HCT116 (cell line): ENCODE measurements at regions not wholly inside any gene's neighbourhood (a gene's known extent, or its start where the extent isn't known, plus 50 kb on each side); places are given as distances from the start of the nearest gene placed in this dataset.

ENCODE experiments used
- ATAC-seq: fragments of 200-7000 bp; cut with Tn5 transposase; 2 replicates; pipeline ENCODE4 v1.9.1; 2020; ENCODE audit warnings: mild to moderate bottlenecking, moderate library complexity
- BruUV-seq: library from RNA; stranded (reverse); fragments of 400-500 nt; replicated peaks from 2 replicates; lab custom pipeline; 2021; lab: Mats Ljungman, UMichigan
- CTCF ChIA-PET: fragments of 300-600 bp; sonication (Branson Sonifier 250); formaldehyde crosslinking; loops from one replicate; lab custom pipeline; 2021; ENCODE audit warnings: antibody characterized with exemption; lab: Charles Lee
- POLR2A ChIA-PET: fragments of 300-600, 350-600 bp; sonication (Branson Sonifier 250); formaldehyde crosslinking; loops from one replicate; lab custom pipeline; 2021; ENCODE audit warnings: antibody characterized with exemption; lab: Charles Lee
- RAD21 ChIA-PET, 2 experiments: fragments of 300-600 bp; sonication (Branson Sonifier 250); formaldehyde crosslinking; loops; one replicate each; lab custom pipeline; 2023; ENCODE audit warnings: low total read pairs in 2 of 2; ENCODE audit not compliant: uncharacterized antibody in 2 of 2, unreplicated experiment in 2 of 2, low non-redundant PET in 1 of 2; lab: Charles Lee
- DNase-seq: peaks from one replicate; pipeline ENCODE4 v3.0.0-alpha.2; 2010; ENCODE audit warnings: low read depth, low spot score
- H2AFZ ChIP-seq: fragments of 200-600 bp; shearing (Covaris generic), sonication (generic); 2 replicates; pipeline ENCODE4 v1.6.1; 2017; ENCODE audit warnings: low read depth, mixed run types, mixed read lengths, antibody characterized with exemption, low read length; ENCODE audit not compliant: poor library complexity, severe bottlenecking
- H3K27ac ChIP-seq: 2 replicates; pipeline ENCODE4 v1.5.1; 2012; ENCODE audit warnings: low read depth, low read length
- H3K27me3 ChIP-seq: fragments of 200-600 bp; sonication (generic); 2 replicates; pipeline ENCODE4 v1.6.1; 2016; ENCODE audit warnings: mixed run types, low read length, mixed read lengths; ENCODE audit not compliant: insufficient read depth
- H3K36me3 ChIP-seq, 2 experiments: fragments of 200-500 bp in 1 of 2; fragments of 200-600 bp in 1 of 2; sonication (Bioruptor generic) in 1 of 2; sonication (generic) in 1 of 2; 2 replicates each; pipeline versions ENCODE4 v1.5.1 to v1.6.1; 2014 to 2016; ENCODE audit warnings: low read length in 2 of 2, inconsistent platforms in 1 of 2, mixed read lengths in 1 of 2, mixed run types in 1 of 2; ENCODE audit not compliant: insufficient read depth in 2 of 2, control insufficient read depth in 1 of 2
- H3K4me1 ChIP-seq, 2 experiments: fragments of 200-600 bp in 1 of 2; sonication (generic) in 1 of 2; 2 replicates each; pipeline versions ENCODE4 v1.5.1 to v1.6.1; 2012 to 2017; ENCODE audit warnings: low read length in 2 of 2, inconsistent platforms in 1 of 2, mild to moderate bottlenecking in 1 of 2, mixed read lengths in 1 of 2, mixed run types in 1 of 2, moderate library complexity in 1 of 2; ENCODE audit not compliant: insufficient read depth in 2 of 2, control insufficient read depth in 1 of 2
- H3K4me2 ChIP-seq: fragments of 200-600 bp; sonication (generic); 2 replicates; pipeline ENCODE4 v1.6.1; 2017; ENCODE audit warnings: mixed run types, low read length, mixed read lengths
- H3K4me3 ChIP-seq, 2 experiments: fragments of 200-600 bp in 1 of 2; sonication (generic) in 1 of 2; replicated peaks in 1 of 2; 2 replicates each; pipeline ENCODE4 v1.5.1; 2011 to 2016; ENCODE audit warnings: low read length in 2 of 2, control low read depth in 1 of 2, low read depth in 1 of 2, mild to moderate bottlenecking in 1 of 2, mixed read lengths in 1 of 2, mixed run types in 1 of 2
- H3K79me2 ChIP-seq: fragments of 200-600 bp; sonication (generic); 2 replicates; pipeline ENCODE4 v1.6.1; 2017; ENCODE audit warnings: mild to moderate bottlenecking, mixed run types, low read length, moderate library complexity, mixed read lengths; ENCODE audit not compliant: insufficient read depth
- H3K9ac ChIP-seq: fragments of 200-600 bp; sonication (generic); 2 replicates; pipeline ENCODE4 v1.6.1; 2016; ENCODE audit warnings: low read length, mixed read lengths
- H3K9me2 ChIP-seq: fragments of 200-600 bp; sonication (generic), shearing (Covaris generic); 2 replicates; pipeline ENCODE4 v1.6.1; 2017; ENCODE audit warnings: mixed run types, mild to moderate bottlenecking, moderate library complexity; ENCODE audit not compliant: insufficient read depth
- H3K9me3 ChIP-seq, 2 experiments: fragments of 200-500 bp in 1 of 2; fragments of 200-600 bp in 1 of 2; sonication (Bioruptor generic) in 1 of 2; sonication (generic) in 1 of 2; 2 replicates each; pipeline ENCODE4 v1.6.1; 2014 to 2017; ENCODE audit warnings: low read length in 2 of 2, mixed read lengths in 2 of 2, inconsistent platforms in 1 of 2, low read depth in 1 of 2, mild to moderate bottlenecking in 1 of 2, mixed run types in 1 of 2, moderate library complexity in 1 of 2; ENCODE audit not compliant: control insufficient read depth in 1 of 2, insufficient read depth in 1 of 2
- H4K20me1 ChIP-seq: fragments of 200-600 bp; sonication (generic), shearing (Covaris generic); 2 replicates; pipeline ENCODE4 v1.6.1; 2017; ENCODE audit warnings: mixed run types, mild to moderate bottlenecking, moderate library complexity; ENCODE audit not compliant: insufficient read depth
- CEBPB ChIP-seq: IDR thresholded peaks from 2 replicates; pipeline ENCODE4 v1.6.1; 2012; ENCODE audit warnings: low read depth
- CTCF ChIP-seq, 3 experiments: fragments of 200-600 bp in 1 of 3; sonication (generic) in 1 of 3; IDR thresholded peaks in 2 of 3; conservative IDR thresholded peaks in 1 of 3; 2 replicates each; pipeline ENCODE4 v1.5.1; 2012 to 2017; ENCODE audit warnings: low read depth in 2 of 3, low read length in 2 of 3, antibody characterized with exemption in 1 of 3, borderline replicate concordance in 1 of 3, control low read depth in 1 of 3, mild to moderate bottlenecking in 1 of 3, mixed read lengths in 1 of 3, mixed run types in 1 of 3, moderate library complexity in 1 of 3; ENCODE audit not compliant: insufficient read depth in 1 of 3
- EGR1 ChIP-seq: IDR thresholded peaks from 2 replicates; pipeline ENCODE4 v1.6.1; 2012; ENCODE audit warnings: low read depth
- ELF1 ChIP-seq: IDR thresholded peaks from 2 replicates; pipeline ENCODE4 v1.6.1; 2012; ENCODE audit warnings: low read depth, borderline replicate concordance
- FOSL1 ChIP-seq: IDR thresholded peaks from 2 replicates; pipeline ENCODE4 v1.6.1; 2012; ENCODE audit warnings: low read depth
- JUND ChIP-seq: IDR thresholded peaks from 2 replicates; pipeline ENCODE4 v1.6.1; 2012
- POLR2A ChIP-seq: IDR thresholded peaks from 2 replicates; pipeline ENCODE4 v1.7.0; 2011; ENCODE audit warnings: borderline replicate concordance; ENCODE audit not compliant: insufficient read depth, insufficient read length; ENCODE audit errors: extremely low read depth
- POLR2AphosphoS5 ChIP-seq: IDR thresholded peaks from 2 replicates; pipeline ENCODE4 v1.6.1; 2011; ENCODE audit warnings: mild to moderate bottlenecking, low read depth, low read length, moderate library complexity
- RAD21 ChIP-seq: IDR thresholded peaks from 2 replicates; pipeline ENCODE4 v1.6.1; 2012; ENCODE audit warnings: low read depth, mild to moderate bottlenecking
- SIN3A ChIP-seq: IDR thresholded peaks from 2 replicates; pipeline ENCODE4 v1.6.1; 2012; ENCODE audit warnings: low read depth
- SP1 ChIP-seq: IDR thresholded peaks from 2 replicates; pipeline ENCODE4 v1.6.1; 2012; ENCODE audit warnings: low read depth
- SRF ChIP-seq: IDR thresholded peaks from 2 replicates; pipeline ENCODE4 v1.6.1; 2012; ENCODE audit warnings: low read depth
- ZFX ChIP-seq: fragments of 450-650 bp; IDR thresholded peaks from 2 replicates; pipeline ENCODE4 v1.6.1; 2017
- intact Hi-C: fragments of 100-400 bp; cut with micrococcal nuclease; formaldehyde crosslinking; loops from 2 replicates; pipeline ENCODE4 v1.10.0; 2022
- TF ChIP-seq, protein P1 (sequence below): IDR thresholded peaks from 2 replicates; pipeline ENCODE4 v1.6.1; 2011; ENCODE audit warnings: mild to moderate bottlenecking, low read length, moderate library complexity; ENCODE audit not compliant: insufficient replicate concordance; ENCODE audit errors: extremely low read depth
- TF ChIP-seq, protein P2 (sequence below): IDR thresholded peaks from 2 replicates; pipeline ENCODE4 v1.6.1; 2012

- ChIA-PET CTCF (no interaction called here), POLR2A (no interaction called here), RAD21 (no interaction called here)
- ATAC-seq (no peak), DNase-seq (no peak)
- Histone ChIP-seq H3K27ac (no peak overlapping the region), H3K4me1 (no peaks in the 10 kb centered on the region), H3K36me3 (no peaks in the 10 kb centered on the region), H3K9me3 (no peaks in the 10 kb centered on the region), H3K9ac (no peak overlapping the region), H3K79me2 (no peaks in the 10 kb centered on the region), H2AFZ (no peak overlapping the region), H4K20me1 (no peaks in the 10 kb centered on the region), H3K27me3 (no peaks in the 10 kb centered on the region), H3K4me3 (no peak overlapping the region), H3K4me2 (no peak overlapping the region), H3K9me2 (no peaks in the 10 kb centered on the region)
- TF ChIP-seq SP1 (no peak), ELF1 (no peak), CEBPB (no peak)
- TF ChIP-seq, protein P1, sequence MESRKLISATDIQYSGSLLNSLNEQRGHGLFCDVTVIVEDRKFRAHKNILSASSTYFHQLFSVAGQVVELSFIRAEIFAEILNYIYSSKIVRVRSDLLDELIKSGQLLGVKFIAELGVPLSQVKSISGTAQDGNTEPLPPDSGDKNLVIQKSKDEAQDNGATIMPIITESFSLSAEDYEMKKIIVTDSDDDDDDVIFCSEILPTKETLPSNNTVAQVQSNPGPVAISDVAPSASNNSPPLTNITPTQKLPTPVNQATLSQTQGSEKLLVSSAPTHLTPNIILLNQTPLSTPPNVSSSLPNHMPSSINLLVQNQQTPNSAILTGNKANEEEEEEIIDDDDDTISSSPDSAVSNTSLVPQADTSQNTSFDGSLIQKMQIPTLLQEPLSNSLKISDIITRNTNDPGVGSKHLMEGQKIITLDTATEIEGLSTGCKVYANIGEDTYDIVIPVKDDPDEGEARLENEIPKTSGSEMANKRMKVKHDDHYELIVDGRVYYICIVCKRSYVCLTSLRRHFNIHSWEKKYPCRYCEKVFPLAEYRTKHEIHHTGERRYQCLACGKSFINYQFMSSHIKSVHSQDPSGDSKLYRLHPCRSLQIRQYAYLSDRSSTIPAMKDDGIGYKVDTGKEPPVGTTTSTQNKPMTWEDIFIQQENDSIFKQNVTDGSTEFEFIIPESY = no peak
- no TSS peak for BruUV-seq
- intact Hi-C loops = no loop called here
Observed at GRCh38 chr6:140252099-140252498, 877.7 kb upstream of the CITED2 start.

- H2AFZ ChIP-seq = no peak overlapping the region
- RAD21 ChIA-PET = no interaction called here
- intact Hi-C loops = no loop called here
Observed at GRCh38 chr6:140245296-140246040, 871.0 kb upstream of the CITED2 start.

More at GRCh38 chr6:140245296-140246040, 871.0 kb upstream of the CITED2 start:
- Histone ChIP-seq H3K9ac (no peak overlapping the region), H3K4me1 (no peaks in the 10 kb centered on the region), H3K4me3 (no peak overlapping the region), H3K36me3 (no peaks in the 10 kb centered on the region), H3K79me2 (no peaks in the 10 kb centered on the region), H3K27me3 (no peaks in the 10 kb centered on the region), H3K9me2 (no peaks in the 10 kb centered on the region), H3K4me2 (no peak overlapping the region)
- ChIA-PET CTCF (no interaction called here), POLR2A (no interaction called here)
- ATAC-seq (no peak), DNase-seq (no peak)
- BruUV-seq = no TSS peak
- no peak for TF ChIP-seq POLR2AphosphoS5
- TF ChIP-seq JUND = no peak
- no peak for TF ChIP-seq SIN3A
- TF ChIP-seq, protein P2, sequence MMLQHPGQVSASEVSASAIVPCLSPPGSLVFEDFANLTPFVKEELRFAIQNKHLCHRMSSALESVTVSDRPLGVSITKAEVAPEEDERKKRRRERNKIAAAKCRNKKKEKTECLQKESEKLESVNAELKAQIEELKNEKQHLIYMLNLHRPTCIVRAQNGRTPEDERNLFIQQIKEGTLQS = no peak
- no peak for TF ChIP-seq CEBPB
- no peak for TF ChIP-seq FOSL1
- no peak for TF ChIP-seq ZFX
- no peak for TF ChIP-seq EGR1
- no peak for TF ChIP-seq CTCF (IDR thresholded peaks at IDR 0.05 in 2 of 3, conservative IDR thresholded peaks at IDR 0.05 in 1 of 3; ENCODE audit: borderline replicate concordance in 1 of 3, insufficient read depth in 1 of 3, low read depth in 2 of 3, low read length in 2 of 3)
- TF ChIP-seq RAD21 = no peak
- no peak for TF ChIP-seq SRF
- no peak for TF ChIP-seq SP1
- TF ChIP-seq POLR2A = no peak
- TF ChIP-seq, all 23 proteins: peak for 0
- H3K9me3 ChIP-seq = no peaks in the 10 kb centered on the region
- H3K27ac ChIP-seq = no peak overlapping the region
- no peaks in the 10 kb centered on the region for H4K20me1 ChIP-seq
